ENCODE measurements at regions not wholly inside any gene's neighbourhood (a gene's known extent, or its start where the extent isn't known, plus 50 kb on each side); places are given as distances from the start of the nearest gene placed in this dataset.

GRCh38 chr7:16233517-16233916, 187.8 kb downstream of the CRPPA start:
- H3K4me3 ChIP-seq = no peak overlapping the region
- H3K4me1 ChIP-seq = no peaks in the 10 kb centered on the region
- TF ChIP-seq POLR2A (IDR thresholded peaks at IDR 0.05) = no peak
- TF ChIP-seq, protein P1, sequence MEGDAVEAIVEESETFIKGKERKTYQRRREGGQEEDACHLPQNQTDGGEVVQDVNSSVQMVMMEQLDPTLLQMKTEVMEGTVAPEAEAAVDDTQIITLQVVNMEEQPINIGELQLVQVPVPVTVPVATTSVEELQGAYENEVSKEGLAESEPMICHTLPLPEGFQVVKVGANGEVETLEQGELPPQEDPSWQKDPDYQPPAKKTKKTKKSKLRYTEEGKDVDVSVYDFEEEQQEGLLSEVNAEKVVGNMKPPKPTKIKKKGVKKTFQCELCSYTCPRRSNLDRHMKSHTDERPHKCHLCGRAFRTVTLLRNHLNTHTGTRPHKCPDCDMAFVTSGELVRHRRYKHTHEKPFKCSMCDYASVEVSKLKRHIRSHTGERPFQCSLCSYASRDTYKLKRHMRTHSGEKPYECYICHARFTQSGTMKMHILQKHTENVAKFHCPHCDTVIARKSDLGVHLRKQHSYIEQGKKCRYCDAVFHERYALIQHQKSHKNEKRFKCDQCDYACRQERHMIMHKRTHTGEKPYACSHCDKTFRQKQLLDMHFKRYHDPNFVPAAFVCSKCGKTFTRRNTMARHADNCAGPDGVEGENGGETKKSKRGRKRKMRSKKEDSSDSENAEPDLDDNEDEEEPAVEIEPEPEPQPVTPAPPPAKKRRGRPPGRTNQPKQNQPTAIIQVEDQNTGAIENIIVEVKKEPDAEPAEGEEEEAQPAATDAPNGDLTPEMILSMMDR (IDR thresholded peaks at IDR 0.05) = no peak
- peaks cover 0 to 11% (median 0%) of the 10 kb centered on the region in 4 donors for H3K9me3 ChIP-seq
- no peaks in the 10 kb centered on the region for H3K36me3 ChIP-seq
- H3K27me3 ChIP-seq = no peaks in the 10 kb centered on the region
- no peak for DNase-seq
- no peak overlapping the region for H3K27ac ChIP-seq

DNA sequence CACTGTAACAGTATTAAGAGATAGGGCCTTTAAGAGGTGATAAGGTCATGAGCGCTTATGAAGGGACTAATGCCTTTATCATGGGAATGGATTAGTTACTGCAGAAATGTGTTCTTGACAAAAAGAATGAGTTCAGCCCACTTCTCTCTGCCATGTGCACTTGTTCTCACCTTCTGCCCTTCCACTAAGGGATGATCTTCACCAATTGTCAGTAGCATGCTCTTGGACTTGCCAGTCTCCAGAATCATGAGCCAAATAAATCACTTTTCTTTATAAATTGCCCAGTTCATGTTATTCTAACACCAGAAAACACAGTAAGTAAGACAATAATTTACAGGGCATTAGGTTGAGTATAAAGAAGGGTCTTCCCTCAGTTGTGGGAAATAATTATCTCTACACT, 189.1 kb downstream of the CRPPA start:
- no peak for DNase-seq
- no peaks in the 10 kb centered on the region for H3K4me1 ChIP-seq
- TF ChIP-seq, protein P1 (IDR thresholded peaks at IDR 0.05) = no peak
- TF ChIP-seq POLR2A (IDR thresholded peaks at IDR 0.05) = no peak
- no peak overlapping the region for H3K27ac ChIP-seq
- no peak overlapping the region for H3K4me3 ChIP-seq
- peaks cover 0 to 11% (median 0%) of the 10 kb centered on the region in 4 donors for H3K9me3 ChIP-seq
- no peaks in the 10 kb centered on the region for H3K27me3 ChIP-seq
- H3K36me3 ChIP-seq = no peaks in the 10 kb centered on the region

GRCh38 chr7:16223963-16224707, 197.2 kb downstream of the CRPPA start:
- no peak for DNase-seq
- Histone ChIP-seq H3K4me1 (no peaks in the 10 kb centered on the region), H3K36me3 (no peaks in the 10 kb centered on the region), H3K27ac (no peak overlapping the region), H3K9me3 (no peaks in the 10 kb centered on the region), H3K4me3 (no peak overlapping the region), H3K27me3 (no peaks in the 10 kb centered on the region)
- TF ChIP-seq, protein P1 (IDR thresholded peaks at IDR 0.05) = no peak
- no peak for TF ChIP-seq POLR2A (IDR thresholded peaks at IDR 0.05)

DNA sequence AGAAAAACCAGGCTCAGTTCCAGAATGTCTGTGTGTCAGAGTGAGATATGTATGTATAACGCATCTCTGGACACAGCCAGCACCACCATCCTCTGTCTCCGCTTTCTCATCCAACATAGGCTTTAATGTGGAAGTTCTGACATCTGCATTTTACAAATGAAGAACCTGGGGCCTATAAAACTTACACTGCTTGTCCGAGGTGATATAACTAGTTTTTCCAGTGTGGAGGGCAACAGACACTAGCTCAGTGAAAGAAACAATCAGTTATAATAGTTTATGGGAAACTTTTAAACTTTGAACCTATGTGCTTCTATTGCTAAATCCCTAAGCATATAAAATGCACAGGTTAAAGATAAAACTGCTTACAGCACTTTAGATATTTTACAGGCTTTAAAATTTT, 208.7 kb downstream of the CRPPA start:
- no peak overlapping the region for H3K27ac ChIP-seq
- H3K27me3 ChIP-seq = no peaks in the 10 kb centered on the region
- no peaks in the 10 kb centered on the region for H3K36me3 ChIP-seq
- TF ChIP-seq, protein P1 (IDR thresholded peaks at IDR 0.05) = no peak
- no peak for TF ChIP-seq POLR2A (IDR thresholded peaks at IDR 0.05)
- H3K4me1 ChIP-seq = no peaks in the 10 kb centered on the region
- H3K4me3 ChIP-seq = no peak overlapping the region
- no peak for DNase-seq
- no peaks in the 10 kb centered on the region for H3K9me3 ChIP-seq

GRCh38 chr7:16212032-16212431, 209.3 kb downstream of the CRPPA start:
- Histone ChIP-seq H3K27me3 (no peaks in the 10 kb centered on the region), H3K9me3 (no peaks in the 10 kb centered on the region), H3K27ac (no peak overlapping the region), H3K36me3 (no peaks in the 10 kb centered on the region), H3K4me1 (no peaks in the 10 kb centered on the region), H3K4me3 (no peak overlapping the region)
- no peak for TF ChIP-seq POLR2A (IDR thresholded peaks at IDR 0.05)
- TF ChIP-seq, protein P1 (IDR thresholded peaks at IDR 0.05) = no peak
- DNase-seq = no peak
